Neural cell (in vitro differentiated cells): ENCODE measurements at regions not wholly inside any gene's neighbourhood (a gene's known extent, or its start where the extent isn't known, plus 50 kb on each side); places are given as distances from the start of the nearest gene placed in this dataset.

ENCODE experiments used
- H2AFZ ChIP-seq: fragments of 200-600, 300-800 bp; sonication (generic), shearing (Covaris generic); 2 replicates; pipeline ENCODE4 v1.6.0; 2014; ENCODE audit warnings: low read depth, mild to moderate bottlenecking, antibody characterized with exemption, low read length, moderate library complexity
- H3F3A ChIP-seq: fragments of 200-600 bp; shearing (Covaris generic); 2 replicates; pipeline ENCODE4 v1.6.1; 2016; ENCODE audit warnings: mild to moderate bottlenecking, moderate library complexity, mixed read lengths, antibody characterized with exemption, low read length; ENCODE audit not compliant: insufficient read depth, poor library complexity, severe bottlenecking
- H3K27ac ChIP-seq: fragments of 200-600, 300-800 bp; sonication (generic), shearing (Covaris generic); 2 replicates; pipeline ENCODE4 v1.5.1; 2014; ENCODE audit warnings: mild to moderate bottlenecking, low read length, moderate library complexity
- H3K27me3 ChIP-seq: fragments of 300-800, 200-600 bp; sonication (generic), shearing (Covaris generic); 2 replicates; pipeline ENCODE4 v1.6.0; 2014; ENCODE audit warnings: mild to moderate bottlenecking, low read depth, low read length, moderate library complexity; ENCODE audit not compliant: insufficient read depth
- H3K36me3 ChIP-seq: fragments of 300-800, 200-600 bp; sonication (generic), shearing (Covaris generic); 2 replicates; pipeline ENCODE4 v1.5.1; 2014; ENCODE audit warnings: mild to moderate bottlenecking, antibody characterized with exemption, low read length, moderate library complexity; ENCODE audit not compliant: insufficient read depth
- H3K4me2 ChIP-seq: fragments of 300-800, 200-600 bp; sonication (generic), shearing (Covaris generic); 2 replicates; pipeline ENCODE4 v1.6.0; 2014; ENCODE audit warnings: mild to moderate bottlenecking, low read length
- H3K4me3 ChIP-seq: fragments of 300-800, 200-600 bp; sonication (generic), shearing (Covaris generic); 2 replicates; pipeline ENCODE4 v1.5.1; 2014; ENCODE audit warnings: mild to moderate bottlenecking, low read length, moderate library complexity
- H3K79me2 ChIP-seq: fragments of 200-600 bp; shearing (Covaris generic); replicated peaks from 2 replicates; pipeline ENCODE4 v1.6.0; 2014; ENCODE audit warnings: mild to moderate bottlenecking, low read length, moderate library complexity; ENCODE audit not compliant: insufficient read depth
- H3K9ac ChIP-seq: fragments of 300-800, 200-600 bp; sonication (generic), shearing (Covaris generic); 2 replicates; pipeline ENCODE4 v1.6.1; 2016; ENCODE audit warnings: mild to moderate bottlenecking, low read length, mixed read lengths
- H3K9me2 ChIP-seq: fragments of 200-600 bp; shearing (Covaris generic); 2 replicates; pipeline ENCODE4 v1.6.1; 2016; ENCODE audit warnings: mild to moderate bottlenecking, low read length, mixed read lengths; ENCODE audit not compliant: insufficient read depth
- H3K9me3 ChIP-seq: fragments of 200-600, 300-800 bp; sonication (generic), shearing (Covaris generic); 2 replicates; pipeline ENCODE4 v1.6.1; 2016; ENCODE audit warnings: mild to moderate bottlenecking, mixed run types, low read length, moderate library complexity, mixed read lengths
- H4K20me1 ChIP-seq: fragments of 200-600 bp; shearing (Covaris generic); 2 replicates; pipeline ENCODE4 v1.6.1; 2016; ENCODE audit warnings: mild to moderate bottlenecking, mixed run types; ENCODE audit not compliant: insufficient read depth
- CTCF ChIP-seq: fragments of 450-650 bp; IDR thresholded peaks from 2 replicates; pipeline ENCODE4 v1.5.1; 2014; ENCODE audit warnings: antibody characterized with exemption, mild to moderate bottlenecking, moderate library complexity; ENCODE audit not compliant: poor library complexity, severe bottlenecking
- EP300 ChIP-seq: fragments of 450-650 bp; conservative IDR thresholded peaks from 2 replicates; pipeline ENCODE4 v1.6.1; 2014; ENCODE audit warnings: antibody characterized with exemption, mild to moderate bottlenecking, moderate library complexity; ENCODE audit not compliant: poor library complexity, severe bottlenecking
- EZH2 ChIP-seq: fragments of 200-600, 300-800 bp; shearing (Covaris generic), sonication (generic); IDR thresholded peaks from 2 replicates; pipeline ENCODE4 v1.6.1; 2014; ENCODE audit warnings: antibody characterized with exemption, low read length, borderline replicate concordance, mild to moderate bottlenecking; ENCODE audit not compliant: insufficient read depth, poor library complexity, severe bottlenecking
- MXI1 ChIP-seq: fragments of 450-650 bp; conservative IDR thresholded peaks from 2 replicates; pipeline ENCODE4 v1.6.1; 2014; ENCODE audit warnings: antibody characterized with exemption, mild to moderate bottlenecking; ENCODE audit not compliant: poor library complexity, severe bottlenecking
- POLR2AphosphoS5 ChIP-seq: IDR thresholded peaks from 2 replicates; pipeline ENCODE4 v1.6.1; 2012
- RAD21 ChIP-seq: fragments of 450-650 bp; conservative IDR thresholded peaks from 2 replicates; pipeline ENCODE4 v1.6.1; 2014; ENCODE audit warnings: antibody characterized with exemption, mild to moderate bottlenecking, moderate library complexity
- REST ChIP-seq: IDR thresholded peaks from 2 replicates; pipeline ENCODE4 v1.6.1; 2012; ENCODE audit warnings: borderline replicate concordance
- SMC3 ChIP-seq: fragments of 450-650 bp; conservative IDR thresholded peaks from 2 replicates; pipeline ENCODE4 v1.6.1; 2014; ENCODE audit warnings: antibody characterized with exemption, mild to moderate bottlenecking, moderate library complexity; ENCODE audit not compliant: poor library complexity
- TAF1 ChIP-seq: IDR thresholded peaks from 2 replicates; pipeline ENCODE4 v1.6.1; 2012; ENCODE audit warnings: low read depth

GRCh38 chr4:65951177-65951576 is 280.9 kb upstream of the EPHA5 start:
- Histone ChIP-seq H3K27me3 (no peaks in the 10 kb centered on the region), H3K4me2 (no peak overlapping the region), H3K9me2 (no peaks in the 10 kb centered on the region), H3K4me3 (no peak overlapping the region), H3F3A (no peaks in the 10 kb centered on the region), H4K20me1 (no peaks in the 10 kb centered on the region), H3K79me2 (no peaks in the 10 kb centered on the region), H3K9me3 (no peaks in the 10 kb centered on the region), H3K27ac (no peak overlapping the region), H2AFZ (no peak overlapping the region), H3K9ac (no peak overlapping the region), H3K36me3 (no peaks in the 10 kb centered on the region)
- TF ChIP-seq RAD21: no peak
- TF ChIP-seq REST: no peak
- TF ChIP-seq EP300: no peak
- TF ChIP-seq CTCF: no peak
- TF ChIP-seq EZH2: no peak
- no peak for TF ChIP-seq MXI1
- no peak for TF ChIP-seq SMC3
- no peak for TF ChIP-seq TAF1
- TF ChIP-seq POLR2AphosphoS5: no peak

GRCh38 chr4:65943076-65943475 is 272.8 kb upstream of the EPHA5 start:
- H3K9me3 ChIP-seq: no peaks in the 10 kb centered on the region
- H3F3A ChIP-seq: no peaks in the 10 kb centered on the region
- no peak overlapping the region for H2AFZ ChIP-seq
- H3K27ac ChIP-seq: no peak overlapping the region
- no peaks in the 10 kb centered on the region for H3K79me2 ChIP-seq
- H3K4me2 ChIP-seq: no peak overlapping the region
- no peaks in the 10 kb centered on the region for H3K27me3 ChIP-seq
- no peak for TF ChIP-seq TAF1
- TF ChIP-seq RAD21: no peak
- no peak for TF ChIP-seq CTCF
- TF ChIP-seq EP300: no peak
- TF ChIP-seq SMC3: no peak
- TF ChIP-seq EZH2: no peak
- no peak for TF ChIP-seq POLR2AphosphoS5
- TF ChIP-seq MXI1: no peak
- no peak for TF ChIP-seq REST
- no peaks in the 10 kb centered on the region for H3K9me2 ChIP-seq
- H3K9ac ChIP-seq: no peak overlapping the region
- no peaks in the 10 kb centered on the region for H3K36me3 ChIP-seq
- H3K4me3 ChIP-seq: no peak overlapping the region
- no peaks in the 10 kb centered on the region for H4K20me1 ChIP-seq
